ENCODE measurements at regions not wholly inside any gene's neighbourhood (a gene's known extent, or its start where the extent isn't known, plus 50 kb on each side); places are given as distances from the start of the nearest gene placed in this dataset.

- TF ChIP-seq YY1 (IDR thresholded peaks at IDR 0.05; ENCODE audit: insufficient read depth, insufficient read length) (no peak), ZNF274 (IDR thresholded peaks at IDR 0.05; ENCODE audit: low read depth, low read length) (no peak), SUZ12 (IDR thresholded peaks at IDR 0.05; ENCODE audit: extremely low read depth, insufficient read depth, insufficient read length) (no peak)
Measured at GRCh38 chr6:169964486-169965180, 213.2 kb downstream of the ERMARD start.

All from NT2/D1 (cell line).